Stimulated activated naive B cell treated with anti-CD40 and anti-IgM and Interleukin-4, amounts not matched to agents 10 μg/mL and 1 μg/mL and 100 μg/mL, for 72 hours (primary cell): ENCODE measurements at regions not wholly inside any gene's neighbourhood (a gene's known extent, or its start where the extent isn't known, plus 50 kb on each side); places are given as distances from the start of the nearest gene placed in this dataset.

Experiments used
- ATAC-seq, 2 donors: fragments of 150-1000 bp; cut with Tn5 transposase; replicated peaks; 2 replicates each; pipeline ENCODE4 v1.10.0; 2021; ENCODE audit warnings: moderate library complexity in 1 of 2
- DNase-seq: peaks from one replicate; pipeline ENCODE4 v3.0.0; 2021
- H3K27ac Mint-ChIP-seq: one replicate; pipeline ENCODE4 v1.8.0; 2022; ENCODE audit warnings: mild to moderate bottlenecking, mixed read lengths
- H3K27me3 Mint-ChIP-seq, 2 donors: one replicate each; pipeline ENCODE4 v1.8.0; 2022; ENCODE audit warnings: mixed read lengths in 2 of 2
- H3K36me3 Mint-ChIP-seq, 2 donors: one replicate each; pipeline ENCODE4 v1.8.0; 2022; ENCODE audit warnings: mixed read lengths in 2 of 2, mild to moderate bottlenecking in 1 of 2
- H3K4me1 Mint-ChIP-seq, 2 donors: one replicate each; pipeline ENCODE4 v1.8.0; 2022; ENCODE audit warnings: mixed read lengths in 2 of 2, mild to moderate bottlenecking in 1 of 2
- H3K4me3 Mint-ChIP-seq, 2 donors: one replicate each; pipeline ENCODE4 v1.8.0; 2022; ENCODE audit warnings: mild to moderate bottlenecking in 2 of 2, mixed read lengths in 2 of 2, moderate library complexity in 1 of 2
- H3K9me3 Mint-ChIP-seq, 2 donors: one replicate each; pipeline ENCODE4 v1.8.0; 2022; ENCODE audit warnings: mixed read lengths in 2 of 2, mild to moderate bottlenecking in 1 of 2

DNA sequence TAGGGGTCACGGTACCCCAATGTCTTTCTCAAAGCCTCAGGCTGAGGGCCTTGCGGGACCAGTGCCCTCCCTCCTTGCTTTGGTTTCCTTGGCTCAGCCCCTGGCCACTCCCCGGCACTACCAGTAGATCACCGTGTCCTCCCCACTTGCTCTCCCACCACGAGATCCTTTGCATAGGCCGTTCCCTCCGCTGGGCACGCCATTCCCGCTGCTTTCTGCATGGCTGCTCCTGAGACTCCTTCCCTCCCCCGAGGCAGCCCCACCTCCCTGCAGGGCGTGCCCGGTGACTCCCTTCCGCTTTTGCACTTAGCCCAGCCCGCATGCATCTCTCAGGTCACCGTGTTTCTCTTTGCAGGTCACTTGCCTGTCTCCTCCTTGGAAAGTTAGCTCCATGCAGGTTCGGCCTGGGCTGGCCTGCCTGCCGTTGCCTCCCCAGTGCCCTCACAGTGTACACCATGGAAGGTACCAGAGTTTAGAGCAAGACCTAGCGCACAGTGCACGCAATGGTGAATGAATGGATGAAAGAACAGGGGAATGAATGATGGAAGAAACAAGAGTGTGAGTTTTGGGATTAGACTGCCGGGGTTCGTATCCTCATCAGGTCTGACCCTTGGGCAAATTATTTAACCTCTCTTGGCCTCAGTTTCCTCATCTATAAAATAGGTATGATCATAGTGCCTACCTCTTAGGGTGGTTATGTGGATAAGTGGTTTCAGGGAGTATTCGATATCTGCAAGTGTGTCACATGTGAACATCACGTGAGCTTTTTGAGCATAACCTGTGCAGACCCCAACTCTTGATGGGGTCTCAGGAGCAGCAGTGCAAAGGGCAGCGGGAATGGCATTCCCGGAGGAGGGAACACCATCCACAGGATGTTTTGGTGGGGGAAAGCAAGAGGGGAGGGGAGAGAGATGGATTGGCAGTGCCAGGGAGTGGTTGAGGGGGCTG, 214.3 kb downstream of the C9orf50 start:
- ATAC-seq (no peak), DNase-seq (no peak)
- Mint-ChIP-seq H3K27me3 (peaks cover 8 to 29% of the 10 kb centered on the region in 2 donors), H3K4me1 (peaks cover 9 to 12% of the 10 kb centered on the region in 2 donors), H3K4me3 (peak overlapping the region in 1 of 2 donors; percentile 37), H3K9me3 (peaks cover 8 to 11% of the 10 kb centered on the region in 2 donors), H3K36me3 (peaks cover 3 to 10% of the 10 kb centered on the region in 2 donors), H3K27ac (no peak overlapping the region)

DNA sequence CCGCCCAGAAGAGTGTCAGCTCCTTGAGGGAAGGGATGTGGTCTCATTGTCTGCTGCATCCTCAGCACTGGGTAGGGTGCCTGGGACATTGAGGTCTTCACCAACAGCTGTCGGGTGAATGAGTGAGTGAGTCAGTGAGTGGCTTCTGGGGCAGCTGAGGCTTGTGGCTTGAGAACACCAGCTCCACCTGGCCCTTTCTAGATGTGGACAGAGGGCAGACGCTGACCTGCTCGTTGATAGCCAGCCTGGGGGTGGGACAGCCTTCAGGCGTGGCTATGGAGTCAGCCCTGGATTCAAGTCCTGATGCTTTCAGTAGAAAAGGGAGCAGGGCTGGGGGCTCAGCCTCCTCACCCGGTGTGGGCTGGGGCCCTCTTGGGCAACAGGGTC, 215.1 kb downstream of the C9orf50 start:
- no peak overlapping the region for H3K27ac Mint-ChIP-seq
- H3K4me3 Mint-ChIP-seq = no peak overlapping the region
- DNase-seq (no peak), ATAC-seq (no peak)
- H3K27me3 Mint-ChIP-seq = peaks cover 8 to 29% of the 10 kb centered on the region in 2 donors
- peaks cover 9 to 10% of the 10 kb centered on the region in 2 donors for H3K4me1 Mint-ChIP-seq
- peaks cover 2 to 9% of the 10 kb centered on the region in 2 donors for H3K36me3 Mint-ChIP-seq
- peaks cover 8 to 10% of the 10 kb centered on the region in 2 donors for H3K9me3 Mint-ChIP-seq

DNA sequence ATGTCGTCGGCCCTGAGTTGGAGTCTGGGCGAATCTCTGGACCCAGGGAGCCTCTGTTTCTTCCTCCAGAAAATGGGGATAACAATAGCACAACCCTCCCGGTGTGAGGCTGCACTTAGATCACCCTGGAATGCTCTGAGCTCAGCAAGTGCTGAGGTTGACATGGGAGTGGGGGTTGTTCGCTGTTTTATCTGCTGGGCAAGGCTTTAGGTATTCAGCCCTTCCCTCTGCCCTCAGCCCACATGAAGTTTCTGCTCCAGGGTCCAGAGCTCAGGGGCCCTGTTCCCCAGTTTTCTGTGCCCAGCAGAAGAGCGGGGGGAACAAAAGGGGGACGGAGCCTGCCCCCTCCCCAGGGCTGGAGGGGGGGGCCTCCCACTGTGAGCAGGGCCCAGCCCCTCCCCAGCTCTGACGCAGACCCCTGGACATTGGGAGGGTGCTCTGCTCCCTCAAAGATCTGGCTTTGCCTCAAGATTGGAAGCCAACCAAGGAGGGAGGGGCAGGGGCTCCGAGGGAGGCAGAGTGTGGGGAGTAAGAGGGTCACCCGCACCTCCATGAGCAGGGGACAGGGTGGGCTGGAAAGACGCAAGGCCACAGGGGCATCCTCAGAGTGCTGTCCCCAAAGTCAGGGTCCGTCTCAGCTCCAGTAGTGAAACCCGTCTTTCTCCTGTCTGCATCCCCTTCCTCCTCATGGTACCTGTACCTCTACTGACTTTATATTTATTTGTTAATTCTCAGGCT, 215.6 kb downstream of the C9orf50 start:
- Mint-ChIP-seq H3K4me3 (no peak overlapping the region), H3K27ac (no peak overlapping the region), H3K4me1 (peaks cover 5 to 6% of the 10 kb centered on the region in 2 donors), H3K36me3 (peaks cover 0 to 3% of the 10 kb centered on the region in 2 donors), H3K9me3 (peaks cover 2 to 5% of the 10 kb centered on the region in 2 donors), H3K27me3 (peaks cover 8 to 29% of the 10 kb centered on the region in 2 donors)
- DNase-seq (no peak), ATAC-seq (no peak)

DNA sequence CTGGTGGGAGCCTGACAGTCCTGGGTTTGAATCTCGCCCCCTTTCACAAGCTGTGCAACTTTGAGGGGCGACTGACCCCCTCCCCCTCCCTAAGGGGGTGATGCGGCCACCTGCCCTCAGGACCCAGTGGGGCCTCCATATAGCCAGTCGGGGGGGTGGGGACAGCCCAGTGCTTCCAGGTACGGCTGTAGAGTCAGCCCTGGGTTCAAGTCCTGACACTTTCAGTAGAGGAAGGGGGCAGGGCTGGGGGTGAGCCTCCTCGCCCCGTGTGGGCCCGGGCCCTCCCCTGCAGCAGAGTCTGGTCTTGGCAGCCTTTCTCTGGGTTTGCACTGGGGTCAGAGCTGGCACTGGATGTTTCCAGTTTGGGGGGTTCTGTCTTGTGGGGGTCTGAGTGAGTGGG, 216.3 kb downstream of the C9orf50 start:
- Mint-ChIP-seq H3K9me3 (no peaks in the 10 kb centered on the region), H3K4me1 (peaks cover 6 to 9% of the 10 kb centered on the region in 2 donors), H3K27me3 (peaks cover 8 to 29% of the 10 kb centered on the region in 2 donors), H3K27ac (no peak overlapping the region), H3K4me3 (no peak overlapping the region), H3K36me3 (no peaks in the 10 kb centered on the region)
- ATAC-seq = no peak
- no peak for DNase-seq

DNA sequence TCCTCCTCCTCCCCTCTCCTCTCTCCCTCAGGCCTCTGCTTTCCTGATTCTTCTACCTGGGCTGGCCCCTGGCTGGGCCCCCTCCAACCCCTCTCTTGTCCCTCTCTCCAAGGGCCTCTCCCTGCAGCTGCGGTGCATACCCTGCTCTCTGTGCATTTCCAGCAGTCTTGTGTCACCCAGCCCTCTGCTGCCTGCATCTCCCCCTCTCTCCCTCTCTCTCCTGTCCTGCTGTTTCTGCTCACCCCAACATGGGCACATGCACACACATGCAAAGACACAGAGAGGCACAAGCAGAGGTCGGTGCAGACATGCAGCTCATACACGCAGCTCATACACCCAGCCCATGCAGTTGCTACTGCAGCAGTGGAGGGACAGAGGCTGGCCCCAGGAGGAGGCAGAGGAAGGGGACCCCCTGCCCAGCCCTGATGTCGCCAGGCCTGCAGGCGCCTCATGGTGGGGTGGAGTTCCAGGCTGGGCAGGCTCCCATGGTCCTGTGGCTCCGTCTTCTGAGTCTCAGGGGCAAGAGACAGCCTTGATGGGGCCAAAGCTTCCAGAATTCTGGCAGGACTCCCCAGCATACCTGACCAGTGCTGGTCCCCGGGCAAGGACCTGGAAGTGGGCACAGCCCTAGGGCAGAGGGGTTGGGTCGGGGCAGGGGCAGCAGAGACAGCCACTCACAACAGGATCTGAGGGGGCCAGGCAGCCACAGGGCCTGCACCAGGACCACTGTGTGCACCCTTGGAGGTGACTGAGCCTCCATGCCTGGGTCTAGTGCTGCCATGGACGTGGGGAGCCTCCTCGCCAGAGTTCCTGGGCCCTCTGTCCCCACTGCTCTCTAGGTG, 216.9 kb downstream of the C9orf50 start:
- no peaks in the 10 kb centered on the region for H3K36me3 Mint-ChIP-seq
- ATAC-seq = no peak
- H3K27me3 Mint-ChIP-seq = peaks cover 8 to 29% of the 10 kb centered on the region in 2 donors
- no peak overlapping the region for H3K4me3 Mint-ChIP-seq
- no peak for DNase-seq
- peak overlapping the region; percentile 47 for H3K27ac Mint-ChIP-seq
- H3K9me3 Mint-ChIP-seq = no peaks in the 10 kb centered on the region
- H3K4me1 Mint-ChIP-seq = peaks cover 9 to 12% of the 10 kb centered on the region in 2 donors

DNA sequence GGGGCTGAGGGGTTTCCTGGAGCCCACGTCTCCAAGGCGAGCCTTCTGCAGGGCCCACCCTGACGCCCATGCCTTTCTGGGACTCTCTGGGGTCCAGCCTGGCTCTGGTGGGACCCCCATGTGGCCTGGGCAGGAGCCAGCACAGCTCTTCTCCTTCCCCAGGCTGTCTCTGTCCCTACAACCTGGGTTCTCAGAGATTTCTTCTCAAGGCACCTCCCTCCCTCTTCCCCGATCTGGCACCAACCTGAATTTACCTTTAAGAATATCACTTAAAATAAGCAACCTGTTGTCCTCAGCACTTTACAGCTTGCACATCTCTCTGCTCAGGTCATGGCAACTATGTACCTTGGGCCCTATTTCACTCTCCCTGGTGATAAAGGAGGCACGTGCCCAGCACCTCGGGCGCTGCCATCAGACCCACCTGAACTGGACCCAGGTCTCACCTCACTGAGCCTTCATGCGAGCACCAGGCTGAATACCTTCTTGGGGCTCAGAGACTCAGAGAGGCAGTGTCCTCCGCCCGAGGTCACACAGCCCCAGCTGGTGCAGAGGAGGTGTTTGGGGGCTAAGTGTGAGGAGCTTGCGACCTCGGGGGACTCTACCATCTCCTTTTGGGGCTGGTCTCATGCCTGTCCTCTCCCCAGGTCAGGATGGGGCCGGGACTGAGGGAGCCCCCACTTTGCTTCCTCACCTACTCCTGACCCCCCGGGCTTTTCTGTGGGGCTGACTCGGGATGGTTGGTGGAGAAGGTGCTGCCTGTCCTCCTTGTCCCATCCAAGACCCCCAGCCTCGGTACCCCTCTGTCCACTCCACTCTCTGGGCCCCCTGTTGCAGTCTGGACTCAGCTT, 217.7 kb downstream of the C9orf50 start:
- Mint-ChIP-seq H3K4me1 (peaks cover 9 to 12% of the 10 kb centered on the region in 2 donors), H3K9me3 (no peaks in the 10 kb centered on the region), H3K27me3 (peaks cover 8 to 29% of the 10 kb centered on the region in 2 donors), H3K4me3 (no peak overlapping the region), H3K36me3 (no peaks in the 10 kb centered on the region), H3K27ac (no peak overlapping the region)
- DNase-seq (no peak), ATAC-seq (no peak)

DNA sequence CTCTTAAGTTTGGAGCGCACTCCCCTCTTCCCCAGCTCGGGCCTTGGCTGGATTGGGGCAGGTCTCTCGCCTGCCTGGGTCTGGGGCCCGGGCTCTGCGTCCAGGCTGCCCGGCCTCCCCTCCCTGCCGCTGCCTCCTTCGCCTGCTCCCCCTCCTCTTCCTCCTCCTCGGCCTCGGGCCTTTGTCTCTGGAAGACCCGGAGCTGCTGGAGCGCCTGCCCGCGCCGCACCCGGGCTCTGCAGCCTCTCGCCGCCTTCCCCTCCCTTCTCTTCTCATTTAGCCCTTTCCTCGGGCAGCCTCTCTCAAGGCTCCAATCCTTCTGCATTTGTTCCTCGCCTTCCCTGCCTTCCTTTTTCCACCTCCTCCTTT, 218.5 kb downstream of the C9orf50 start:
- DNase-seq (no peak), ATAC-seq (no peak)
- peaks cover 8 to 29% of the 10 kb centered on the region in 2 donors for H3K27me3 Mint-ChIP-seq
- H3K9me3 Mint-ChIP-seq = no peaks in the 10 kb centered on the region
- H3K27ac Mint-ChIP-seq = peak overlapping the region; percentile 48
- no peaks in the 10 kb centered on the region for H3K36me3 Mint-ChIP-seq
- H3K4me1 Mint-ChIP-seq = peaks cover 9 to 12% of the 10 kb centered on the region in 2 donors
- no peak overlapping the region for H3K4me3 Mint-ChIP-seq

DNA sequence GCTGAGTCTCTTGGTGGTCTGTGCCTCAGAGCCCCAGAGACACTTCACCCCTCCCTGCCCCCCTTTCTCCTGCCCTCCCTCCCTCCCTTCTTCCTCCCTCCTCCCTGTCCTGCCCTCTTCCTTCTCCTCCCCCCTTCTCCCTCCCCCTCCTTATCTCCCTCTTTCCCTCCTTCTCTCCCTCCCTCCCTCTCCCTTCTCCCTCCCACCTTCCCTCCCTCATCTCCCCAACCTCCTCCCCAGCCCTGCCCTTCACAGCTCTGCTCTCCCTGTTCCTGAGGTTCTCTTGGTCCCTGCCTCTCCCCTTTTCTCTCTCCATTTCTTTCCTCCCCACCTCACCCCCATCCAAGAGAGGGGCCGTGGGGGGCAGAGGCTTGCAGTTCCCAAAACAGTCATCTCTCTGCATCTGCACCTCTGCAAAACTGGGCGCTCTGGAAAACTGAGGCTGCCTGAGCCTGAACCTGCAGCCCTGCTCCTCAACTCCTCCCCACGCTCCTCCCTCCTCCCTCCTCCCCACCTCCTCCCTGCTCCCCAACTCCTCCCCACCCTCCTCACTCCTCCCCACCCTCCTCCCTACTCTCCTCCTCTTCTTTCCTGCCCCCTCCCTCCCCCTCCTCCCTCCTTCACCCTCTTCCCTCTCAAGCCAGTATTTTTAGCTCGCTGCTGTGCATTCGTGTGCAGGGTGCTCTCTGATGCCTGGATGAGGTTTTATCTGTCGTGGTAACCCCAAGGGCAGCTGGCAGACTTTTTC, 219.1 kb downstream of the C9orf50 start:
- no peak for DNase-seq
- Mint-ChIP-seq H3K27me3 (peaks cover 8 to 29% of the 10 kb centered on the region in 2 donors), H3K27ac (peak overlapping the region; percentile 48), H3K4me3 (no peak overlapping the region), H3K9me3 (no peaks in the 10 kb centered on the region), H3K36me3 (no peaks in the 10 kb centered on the region), H3K4me1 (peaks cover 9 to 12% of the 10 kb centered on the region in 2 donors)
- no peak for ATAC-seq

DNA sequence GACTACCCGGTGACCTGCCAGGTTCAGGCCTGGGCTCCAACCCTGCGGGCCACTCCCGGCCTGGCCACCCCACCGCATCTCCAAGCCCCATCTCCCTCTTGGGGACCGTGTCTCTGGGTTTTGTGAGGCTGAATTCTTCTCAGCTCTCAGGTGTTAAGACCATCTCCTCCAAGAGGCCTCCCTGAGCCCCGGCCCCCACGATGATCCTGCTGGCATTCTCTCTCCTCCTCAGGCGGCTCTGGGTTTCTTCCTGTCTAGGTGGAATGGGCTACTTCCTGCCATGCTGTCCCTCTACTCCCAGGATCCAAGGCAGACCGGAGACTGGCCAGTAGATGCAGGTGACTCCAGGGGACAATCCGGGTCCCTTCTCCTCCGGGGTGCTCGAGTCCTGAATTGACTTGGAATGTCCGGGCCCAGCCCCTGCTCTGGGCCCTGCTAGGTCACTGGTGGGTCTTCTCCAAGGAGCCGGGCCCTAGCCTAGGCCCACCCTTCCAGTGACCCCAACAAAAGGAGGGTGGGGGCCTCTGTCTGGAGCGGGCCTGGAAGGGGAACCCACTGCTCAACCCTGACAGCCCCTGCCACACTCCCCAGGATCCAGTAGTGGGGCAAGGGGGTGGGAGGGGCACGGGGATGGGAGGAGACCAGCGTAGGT, 219.8 kb downstream of the C9orf50 start:
- Mint-ChIP-seq H3K4me3 (no peak overlapping the region), H3K27ac (peak overlapping the region; percentile 56), H3K27me3 (peaks cover 8 to 22% of the 10 kb centered on the region in 2 donors), H3K9me3 (no peaks in the 10 kb centered on the region), H3K4me1 (peaks cover 6% of the 10 kb centered on the region in 2 donors), H3K36me3 (no peaks in the 10 kb centered on the region)
- ATAC-seq (no peak), DNase-seq (no peak)

DNA sequence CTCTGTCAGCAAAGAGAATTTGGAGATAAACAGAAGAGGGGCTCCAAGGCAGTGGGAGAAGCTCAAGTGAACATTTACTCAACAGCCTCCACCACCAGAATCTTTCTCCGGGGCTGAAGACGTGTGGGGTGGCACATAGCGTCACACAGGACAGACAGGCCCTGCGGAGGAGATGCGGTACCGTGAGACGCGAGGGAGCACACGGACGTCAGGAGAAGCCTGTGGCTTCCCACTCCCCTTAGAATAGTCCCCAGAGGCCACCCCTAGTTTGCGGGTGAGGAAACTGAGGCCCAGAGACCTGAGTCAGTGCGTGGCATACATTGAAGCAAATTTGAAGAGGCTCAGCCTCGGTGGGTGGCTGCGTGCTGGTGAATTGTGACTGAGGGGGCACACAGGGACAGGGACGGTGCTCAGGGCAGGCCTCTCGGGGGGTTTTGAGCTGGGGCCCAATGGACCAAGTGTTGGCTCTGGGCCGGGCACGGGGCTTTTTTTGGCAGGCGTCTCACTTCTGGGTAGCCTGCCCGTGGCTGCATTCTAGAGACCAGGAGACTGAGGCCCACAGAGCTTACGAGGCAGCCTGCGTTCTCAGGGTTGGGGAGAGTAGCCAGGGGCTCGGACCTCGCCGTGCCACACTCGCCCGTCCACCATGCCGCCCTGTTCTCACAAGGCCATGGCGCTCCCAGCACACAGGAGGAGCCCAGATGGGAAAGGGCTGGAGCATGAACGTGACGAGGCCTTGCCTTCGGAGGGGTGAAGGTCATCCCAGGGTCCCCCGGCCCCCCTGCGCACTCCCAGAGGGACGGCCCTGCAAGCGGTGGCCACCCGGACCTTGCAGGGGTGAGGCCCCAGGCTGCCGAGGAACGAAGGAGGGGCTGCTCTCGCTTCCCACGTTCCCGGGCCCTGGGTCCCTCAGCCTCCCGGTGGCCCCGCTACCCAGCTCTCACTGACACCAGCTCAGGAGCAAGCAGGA, 220.6 kb downstream of the C9orf50 start:
- DNase-seq (no peak), ATAC-seq (no peak)
- no peaks in the 10 kb centered on the region for H3K36me3 Mint-ChIP-seq
- peaks cover 6% of the 10 kb centered on the region in 2 donors for H3K4me1 Mint-ChIP-seq
- H3K27me3 Mint-ChIP-seq = peaks cover 8 to 21% of the 10 kb centered on the region in 2 donors
- no peak overlapping the region for H3K27ac Mint-ChIP-seq
- no peaks in the 10 kb centered on the region for H3K9me3 Mint-ChIP-seq
- no peak overlapping the region for H3K4me3 Mint-ChIP-seq

DNA sequence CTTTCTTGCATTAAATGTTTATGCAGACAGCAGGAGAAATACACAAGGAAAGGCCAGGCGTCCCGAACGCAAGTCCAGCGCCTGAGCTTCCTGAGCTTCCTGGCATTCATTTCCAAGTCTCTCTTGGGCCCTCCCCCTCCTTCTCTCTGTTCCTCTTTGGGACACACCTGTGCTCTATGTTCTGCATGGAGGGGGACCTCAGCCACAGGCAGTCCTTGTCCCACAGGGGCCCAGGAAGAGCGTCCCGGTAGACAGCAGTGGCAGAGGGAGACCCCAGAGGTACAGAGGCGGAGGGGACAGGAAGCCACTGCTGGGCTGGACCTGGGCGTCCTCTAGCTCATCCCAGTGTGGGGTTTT, 221.3 kb downstream of the C9orf50 start:
- no peaks in the 10 kb centered on the region for H3K9me3 Mint-ChIP-seq
- DNase-seq (no peak), ATAC-seq (peak in 1 of 2 donors; percentile 23)
- H3K27ac Mint-ChIP-seq = no peak overlapping the region
- no peaks in the 10 kb centered on the region for H3K36me3 Mint-ChIP-seq
- peaks cover 8 to 21% of the 10 kb centered on the region in 2 donors for H3K27me3 Mint-ChIP-seq
- no peak overlapping the region for H3K4me3 Mint-ChIP-seq
- peaks cover 6% of the 10 kb centered on the region in 2 donors for H3K4me1 Mint-ChIP-seq
